OCI-LY7 (cell line): ENCODE measurements at regions not wholly inside any gene's neighbourhood (a gene's known extent, or its start where the extent isn't known, plus 50 kb on each side); places are given as distances from the start of the nearest gene placed in this dataset.

ENCODE experiments used
- EZH2phosphoT487 ChIP-seq: fragments of 200-600 bp; sonication (generic); IDR thresholded peaks from 2 replicates; pipeline ENCODE4 v1.6.1; 2018; ENCODE audit warnings: low read depth, borderline replicate concordance, mild to moderate bottlenecking, mixed run types, antibody characterized with exemption, low read length, moderate library complexity, mixed read lengths
- TF ChIP-seq, protein P1 (sequence below): fragments of 200-600 bp; sonication (generic); conservative IDR thresholded peaks from 2 replicates; pipeline ENCODE4 v1.5.1; 2014; ENCODE audit warnings: mild to moderate bottlenecking, antibody characterized with exemption, low read length, moderate library complexity, mixed read lengths

DNA sequence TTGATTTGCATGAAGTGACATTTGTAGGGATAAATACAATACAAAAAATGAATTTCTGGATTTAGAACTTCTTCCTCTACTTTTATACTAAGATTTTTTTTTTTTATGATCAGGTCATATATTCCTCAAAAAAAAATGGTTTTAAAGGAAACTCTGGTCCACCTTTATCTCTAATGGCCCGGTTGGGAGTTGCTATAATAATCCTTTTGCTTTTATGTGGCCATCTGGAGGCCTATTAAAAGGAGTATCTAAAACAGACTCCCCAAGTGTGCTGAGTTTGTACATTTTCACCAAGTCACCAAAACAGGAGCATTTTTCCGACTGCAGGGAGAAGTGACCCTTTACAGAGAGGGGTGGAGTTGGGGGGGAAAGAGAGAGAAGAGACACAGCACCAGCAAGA is 329.2 kb upstream of the FIGN start:
- TF ChIP-seq, protein P1, sequence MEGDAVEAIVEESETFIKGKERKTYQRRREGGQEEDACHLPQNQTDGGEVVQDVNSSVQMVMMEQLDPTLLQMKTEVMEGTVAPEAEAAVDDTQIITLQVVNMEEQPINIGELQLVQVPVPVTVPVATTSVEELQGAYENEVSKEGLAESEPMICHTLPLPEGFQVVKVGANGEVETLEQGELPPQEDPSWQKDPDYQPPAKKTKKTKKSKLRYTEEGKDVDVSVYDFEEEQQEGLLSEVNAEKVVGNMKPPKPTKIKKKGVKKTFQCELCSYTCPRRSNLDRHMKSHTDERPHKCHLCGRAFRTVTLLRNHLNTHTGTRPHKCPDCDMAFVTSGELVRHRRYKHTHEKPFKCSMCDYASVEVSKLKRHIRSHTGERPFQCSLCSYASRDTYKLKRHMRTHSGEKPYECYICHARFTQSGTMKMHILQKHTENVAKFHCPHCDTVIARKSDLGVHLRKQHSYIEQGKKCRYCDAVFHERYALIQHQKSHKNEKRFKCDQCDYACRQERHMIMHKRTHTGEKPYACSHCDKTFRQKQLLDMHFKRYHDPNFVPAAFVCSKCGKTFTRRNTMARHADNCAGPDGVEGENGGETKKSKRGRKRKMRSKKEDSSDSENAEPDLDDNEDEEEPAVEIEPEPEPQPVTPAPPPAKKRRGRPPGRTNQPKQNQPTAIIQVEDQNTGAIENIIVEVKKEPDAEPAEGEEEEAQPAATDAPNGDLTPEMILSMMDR = no peak
- TF ChIP-seq EZH2phosphoT487 = no peak
